WTC11 (cell line): ENCODE measurements at regions not wholly inside any gene's neighbourhood (a gene's known extent, or its start where the extent isn't known, plus 50 kb on each side); places are given as distances from the start of the nearest gene placed in this dataset.

Experiments
- ATAC-seq: fragments of 200-7000 bp; cut with Tn5 transposase; 2 replicates; pipeline ENCODE4 v1.10.0; 2021; ENCODE audit warnings: mild to moderate bottlenecking, moderate library complexity
- CTCF ChIA-PET: fragments of 300-600 bp; sonication (Branson Sonifier 250); formaldehyde crosslinking; loops from one replicate; lab custom pipeline; 2021; ENCODE audit warnings: antibody characterized with exemption; lab: Charles Lee
- POLR2A ChIA-PET: fragments of 350-600 bp; sonication (Branson Sonifier 250); formaldehyde crosslinking; loops from one replicate; lab custom pipeline; 2021; ENCODE audit warnings: antibody characterized with exemption; lab: Charles Lee
- DNase-seq: peaks from one replicate; pipeline ENCODE4 v3.0.0; 2021; ENCODE audit warnings: low spot score
- H3K27ac Mint-ChIP-seq: 2 replicates; pipeline ENCODE4 v1.8.0; 2021; ENCODE audit warnings: mixed read lengths
- H3K27me3 Mint-ChIP-seq: 2 replicates; pipeline ENCODE4 v1.8.0; 2021; ENCODE audit warnings: low read depth, mild to moderate bottlenecking, moderate library complexity, mixed read lengths
- H3K36me3 Mint-ChIP-seq: 2 replicates; pipeline ENCODE4 v1.8.0; 2021; ENCODE audit warnings: mixed read lengths
- H3K4me1 Mint-ChIP-seq: 2 replicates; pipeline ENCODE4 v1.8.0; 2022; ENCODE audit warnings: mixed read lengths
- H3K4me3 Mint-ChIP-seq: 2 replicates; pipeline ENCODE4 v1.8.0; 2021; ENCODE audit warnings: mild to moderate bottlenecking, moderate library complexity, mixed read lengths
- H3K9me3 Mint-ChIP-seq: 2 replicates; pipeline ENCODE4 v1.8.0; 2021; ENCODE audit warnings: mixed read lengths
- ATF1 ChIP-seq: sonication (generic); formaldehyde crosslinking; IDR thresholded peaks from 2 replicates; pipeline ENCODE4 v1.8.1; 2023; ENCODE audit warnings: mild to moderate bottlenecking, moderate library complexity, missing genetic modification reagents
- EMX1 ChIP-seq: fragments of 250-450 bp; sonication (Bioruptor Pico); IDR thresholded peaks from 2 replicates; pipeline ENCODE4 v1.8.0; 2021; ENCODE audit warnings: mild to moderate bottlenecking
- ETV6 ChIP-seq: sonication (generic); formaldehyde crosslinking; IDR thresholded peaks from 2 replicates; pipeline ENCODE4 v1.8.1; 2022; ENCODE audit warnings: mild to moderate bottlenecking, missing genetic modification reagents
- FOXJ3 ChIP-seq: sonication (generic); formaldehyde crosslinking; IDR thresholded peaks from 2 replicates; pipeline ENCODE4 v1.9.0; 2021; ENCODE audit warnings: missing genetic modification reagents, mild to moderate bottlenecking, borderline replicate concordance
- HMGA2 ChIP-seq: fragments of 250-450 bp; sonication (Bioruptor Pico); IDR thresholded peaks from 2 replicates; pipeline ENCODE4 v1.4.0; 2021; ENCODE audit warnings: mild to moderate bottlenecking, moderate library complexity
- MYBL2 ChIP-seq: sonication (generic); formaldehyde crosslinking; IDR thresholded peaks from 2 replicates; pipeline ENCODE4 v1.8.1; 2023; ENCODE audit warnings: mild to moderate bottlenecking, moderate library complexity, missing genetic modification reagents
- PRRX2 ChIP-seq: fragments of 250-450 bp; sonication (Bioruptor Pico); IDR thresholded peaks from 2 replicates; pipeline ENCODE4 v1.8.0; 2021; ENCODE audit warnings: mild to moderate bottlenecking
- SMAD4 ChIP-seq: sonication (generic); formaldehyde crosslinking; IDR thresholded peaks from 2 replicates; pipeline ENCODE4 v1.8.0; 2022; ENCODE audit warnings: mild to moderate bottlenecking, missing genetic modification reagents
- ZNF121 ChIP-seq: sonication (generic); formaldehyde crosslinking; IDR thresholded peaks from 2 replicates; pipeline ENCODE4 v1.8.0; 2023; ENCODE audit warnings: missing genetic modification reagents
- ZNF263 ChIP-seq: sonication (generic); formaldehyde crosslinking; IDR thresholded peaks from 2 replicates; pipeline ENCODE4 v1.8.1; 2022; ENCODE audit warnings: low read depth, mild to moderate bottlenecking, moderate library complexity, missing genetic modification reagents
- ZNF317 ChIP-seq: sonication (generic); formaldehyde crosslinking; IDR thresholded peaks from 2 replicates; pipeline ENCODE4 v1.8.1; 2023; ENCODE audit warnings: low read depth, mild to moderate bottlenecking, moderate library complexity, missing genetic modification reagents, borderline replicate concordance
- ZNF423 ChIP-seq: fragments of 250-450 bp; sonication (Bioruptor Pico); IDR thresholded peaks from 2 replicates; pipeline ENCODE4 v2.1.2; 2022; ENCODE audit warnings: mild to moderate bottlenecking, moderate library complexity
- TF ChIP-seq, protein P1 (sequence below): sonication (generic); formaldehyde crosslinking; IDR thresholded peaks from 2 replicates; pipeline ENCODE4 v1.8.1; 2022; ENCODE audit warnings: low read depth, missing genetic modification reagents, borderline replicate concordance
- TF ChIP-seq, protein P2 (sequence below): sonication (generic); formaldehyde crosslinking; IDR thresholded peaks from 2 replicates; pipeline ENCODE4 v1.8.1; 2022; ENCODE audit warnings: mild to moderate bottlenecking, missing genetic modification reagents, moderate library complexity, borderline replicate concordance
- TF ChIP-seq, protein P3 (sequence below): sonication (generic); formaldehyde crosslinking; IDR thresholded peaks from 2 replicates; pipeline ENCODE4 v1.8.0; 2022; ENCODE audit warnings: mild to moderate bottlenecking, missing genetic modification reagents
- TF ChIP-seq, protein P4 (sequence below): sonication (generic); formaldehyde crosslinking; IDR thresholded peaks from 2 replicates; pipeline ENCODE4 v1.8.1; 2023; ENCODE audit warnings: mild to moderate bottlenecking, missing genetic modification reagents, moderate library complexity
- TF ChIP-seq, protein P5 (sequence below): fragments of 250-450 bp; sonication (Bioruptor Pico); IDR thresholded peaks from 2 replicates; pipeline ENCODE4 v1.8.0; 2021; ENCODE audit warnings: mild to moderate bottlenecking
- TF ChIP-seq, protein P6 (sequence below): sonication (generic); formaldehyde crosslinking; IDR thresholded peaks from 2 replicates; pipeline ENCODE4 v1.8.0; 2022; ENCODE audit warnings: mild to moderate bottlenecking, missing genetic modification reagents
- TF ChIP-seq, protein P7 (sequence below): fragments of 250-450 bp; sonication (Bioruptor Pico); IDR thresholded peaks from 2 replicates; pipeline ENCODE4 v1.9.0; 2021; ENCODE audit warnings: mild to moderate bottlenecking

DNA sequence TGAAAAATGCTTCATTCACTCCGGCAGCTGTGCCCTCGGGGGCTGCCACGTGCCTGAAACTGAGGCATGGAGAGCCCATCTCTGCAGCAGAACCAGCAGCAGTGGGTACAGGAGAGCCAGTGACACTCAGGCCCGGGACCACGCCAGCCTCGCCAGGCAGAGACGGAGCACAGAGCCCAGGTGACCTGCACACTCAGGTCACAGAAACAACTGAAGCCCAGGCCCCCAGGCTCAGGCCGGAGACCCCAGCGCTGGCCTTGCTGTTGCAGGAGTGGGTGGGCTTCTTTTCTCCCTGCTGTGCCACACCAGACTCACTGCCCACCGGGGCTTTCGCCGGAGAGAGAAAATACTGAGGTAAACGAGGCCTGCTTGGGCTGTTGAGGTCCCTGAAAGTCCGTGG, 117.3 kb downstream of the SOX1 start:
- ATAC-seq, result no peak
- DNase-seq, result no peak
- Mint-ChIP-seq H3K27me3 (no peaks in the 10 kb centered on the region), H3K36me3 (no peaks in the 10 kb centered on the region), H3K27ac (no peak overlapping the region), H3K4me1 (peaks cover 4% of the 10 kb centered on the region; the same call in 1 of the 2 replicates), H3K4me3 (no peak overlapping the region), H3K9me3 (no peaks in the 10 kb centered on the region)
- POLR2A ChIA-PET, result no interaction called here
- CTCF ChIA-PET, result no interaction called here
- TF ChIP-seq, protein P1, sequence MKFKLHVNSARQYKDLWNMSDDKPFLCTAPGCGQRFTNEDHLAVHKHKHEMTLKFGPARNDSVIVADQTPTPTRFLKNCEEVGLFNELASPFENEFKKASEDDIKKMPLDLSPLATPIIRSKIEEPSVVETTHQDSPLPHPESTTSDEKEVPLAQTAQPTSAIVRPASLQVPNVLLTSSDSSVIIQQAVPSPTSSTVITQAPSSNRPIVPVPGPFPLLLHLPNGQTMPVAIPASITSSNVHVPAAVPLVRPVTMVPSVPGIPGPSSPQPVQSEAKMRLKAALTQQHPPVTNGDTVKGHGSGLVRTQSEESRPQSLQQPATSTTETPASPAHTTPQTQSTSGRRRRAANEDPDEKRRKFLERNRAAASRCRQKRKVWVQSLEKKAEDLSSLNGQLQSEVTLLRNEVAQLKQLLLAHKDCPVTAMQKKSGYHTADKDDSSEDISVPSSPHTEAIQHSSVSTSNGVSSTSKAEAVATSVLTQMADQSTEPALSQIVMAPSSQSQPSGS, result no peak
- TF ChIP-seq, protein P2, sequence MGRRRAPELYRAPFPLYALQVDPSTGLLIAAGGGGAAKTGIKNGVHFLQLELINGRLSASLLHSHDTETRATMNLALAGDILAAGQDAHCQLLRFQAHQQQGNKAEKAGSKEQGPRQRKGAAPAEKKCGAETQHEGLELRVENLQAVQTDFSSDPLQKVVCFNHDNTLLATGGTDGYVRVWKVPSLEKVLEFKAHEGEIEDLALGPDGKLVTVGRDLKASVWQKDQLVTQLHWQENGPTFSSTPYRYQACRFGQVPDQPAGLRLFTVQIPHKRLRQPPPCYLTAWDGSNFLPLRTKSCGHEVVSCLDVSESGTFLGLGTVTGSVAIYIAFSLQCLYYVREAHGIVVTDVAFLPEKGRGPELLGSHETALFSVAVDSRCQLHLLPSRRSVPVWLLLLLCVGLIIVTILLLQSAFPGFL (CRISPR knock-in tag), result no peak
- TF ChIP-seq ZNF423 (CRISPR knock-in tag) (no peak), HMGA2 (CRISPR knock-in tag) (no peak), ZNF317 (CRISPR knock-in tag) (no peak), ETV6 (CRISPR knock-in tag) (no peak), ZNF121 (CRISPR knock-in tag) (no peak), ZNF263 (CRISPR knock-in tag) (no peak), EMX1 (CRISPR knock-in tag) (no peak), SMAD4 (CRISPR knock-in tag) (no peak), FOXJ3 (CRISPR knock-in tag) (no peak), PRRX2 (CRISPR knock-in tag) (no peak), MYBL2 (CRISPR knock-in tag) (no peak), ATF1 (no peak)
- TF ChIP-seq, protein P3, sequence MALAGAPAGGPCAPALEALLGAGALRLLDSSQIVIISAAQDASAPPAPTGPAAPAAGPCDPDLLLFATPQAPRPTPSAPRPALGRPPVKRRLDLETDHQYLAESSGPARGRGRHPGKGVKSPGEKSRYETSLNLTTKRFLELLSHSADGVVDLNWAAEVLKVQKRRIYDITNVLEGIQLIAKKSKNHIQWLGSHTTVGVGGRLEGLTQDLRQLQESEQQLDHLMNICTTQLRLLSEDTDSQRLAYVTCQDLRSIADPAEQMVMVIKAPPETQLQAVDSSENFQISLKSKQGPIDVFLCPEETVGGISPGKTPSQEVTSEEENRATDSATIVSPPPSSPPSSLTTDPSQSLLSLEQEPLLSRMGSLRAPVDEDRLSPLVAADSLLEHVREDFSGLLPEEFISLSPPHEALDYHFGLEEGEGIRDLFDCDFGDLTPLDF (CRISPR knock-in tag), result no peak
- TF ChIP-seq, protein P4, sequence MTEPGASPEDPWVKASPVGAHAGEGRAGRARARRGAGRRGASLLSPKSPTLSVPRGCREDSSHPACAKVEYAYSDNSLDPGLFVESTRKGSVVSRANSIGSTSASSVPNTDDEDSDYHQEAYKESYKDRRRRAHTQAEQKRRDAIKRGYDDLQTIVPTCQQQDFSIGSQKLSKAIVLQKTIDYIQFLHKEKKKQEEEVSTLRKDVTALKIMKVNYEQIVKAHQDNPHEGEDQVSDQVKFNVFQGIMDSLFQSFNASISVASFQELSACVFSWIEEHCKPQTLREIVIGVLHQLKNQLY (CRISPR knock-in tag), result no peak
- TF ChIP-seq, protein P5, sequence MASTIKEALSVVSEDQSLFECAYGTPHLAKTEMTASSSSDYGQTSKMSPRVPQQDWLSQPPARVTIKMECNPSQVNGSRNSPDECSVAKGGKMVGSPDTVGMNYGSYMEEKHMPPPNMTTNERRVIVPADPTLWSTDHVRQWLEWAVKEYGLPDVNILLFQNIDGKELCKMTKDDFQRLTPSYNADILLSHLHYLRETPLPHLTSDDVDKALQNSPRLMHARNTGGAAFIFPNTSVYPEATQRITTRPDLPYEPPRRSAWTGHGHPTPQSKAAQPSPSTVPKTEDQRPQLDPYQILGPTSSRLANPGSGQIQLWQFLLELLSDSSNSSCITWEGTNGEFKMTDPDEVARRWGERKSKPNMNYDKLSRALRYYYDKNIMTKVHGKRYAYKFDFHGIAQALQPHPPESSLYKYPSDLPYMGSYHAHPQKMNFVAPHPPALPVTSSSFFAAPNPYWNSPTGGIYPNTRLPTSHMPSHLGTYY, result no peak
- TF ChIP-seq, protein P6, sequence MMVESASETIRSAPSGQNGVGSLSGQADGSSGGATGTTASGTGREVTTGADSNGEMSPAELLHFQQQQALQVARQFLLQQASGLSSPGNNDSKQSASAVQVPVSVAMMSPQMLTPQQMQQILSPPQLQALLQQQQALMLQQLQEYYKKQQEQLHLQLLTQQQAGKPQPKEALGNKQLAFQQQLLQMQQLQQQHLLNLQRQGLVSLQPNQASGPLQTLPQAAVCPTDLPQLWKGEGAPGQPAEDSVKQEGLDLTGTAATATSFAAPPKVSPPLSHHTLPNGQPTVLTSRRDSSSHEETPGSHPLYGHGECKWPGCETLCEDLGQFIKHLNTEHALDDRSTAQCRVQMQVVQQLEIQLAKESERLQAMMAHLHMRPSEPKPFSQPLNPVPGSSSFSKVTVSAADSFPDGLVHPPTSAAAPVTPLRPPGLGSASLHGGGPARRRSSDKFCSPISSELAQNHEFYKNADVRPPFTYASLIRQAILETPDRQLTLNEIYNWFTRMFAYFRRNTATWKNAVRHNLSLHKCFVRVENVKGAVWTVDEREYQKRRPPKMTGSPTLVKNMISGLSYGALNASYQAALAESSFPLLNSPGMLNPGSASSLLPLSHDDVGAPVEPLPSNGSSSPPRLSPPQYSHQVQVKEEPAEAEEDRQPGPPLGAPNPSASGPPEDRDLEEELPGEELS (CRISPR knock-in tag), result no peak
- TF ChIP-seq, protein P7, sequence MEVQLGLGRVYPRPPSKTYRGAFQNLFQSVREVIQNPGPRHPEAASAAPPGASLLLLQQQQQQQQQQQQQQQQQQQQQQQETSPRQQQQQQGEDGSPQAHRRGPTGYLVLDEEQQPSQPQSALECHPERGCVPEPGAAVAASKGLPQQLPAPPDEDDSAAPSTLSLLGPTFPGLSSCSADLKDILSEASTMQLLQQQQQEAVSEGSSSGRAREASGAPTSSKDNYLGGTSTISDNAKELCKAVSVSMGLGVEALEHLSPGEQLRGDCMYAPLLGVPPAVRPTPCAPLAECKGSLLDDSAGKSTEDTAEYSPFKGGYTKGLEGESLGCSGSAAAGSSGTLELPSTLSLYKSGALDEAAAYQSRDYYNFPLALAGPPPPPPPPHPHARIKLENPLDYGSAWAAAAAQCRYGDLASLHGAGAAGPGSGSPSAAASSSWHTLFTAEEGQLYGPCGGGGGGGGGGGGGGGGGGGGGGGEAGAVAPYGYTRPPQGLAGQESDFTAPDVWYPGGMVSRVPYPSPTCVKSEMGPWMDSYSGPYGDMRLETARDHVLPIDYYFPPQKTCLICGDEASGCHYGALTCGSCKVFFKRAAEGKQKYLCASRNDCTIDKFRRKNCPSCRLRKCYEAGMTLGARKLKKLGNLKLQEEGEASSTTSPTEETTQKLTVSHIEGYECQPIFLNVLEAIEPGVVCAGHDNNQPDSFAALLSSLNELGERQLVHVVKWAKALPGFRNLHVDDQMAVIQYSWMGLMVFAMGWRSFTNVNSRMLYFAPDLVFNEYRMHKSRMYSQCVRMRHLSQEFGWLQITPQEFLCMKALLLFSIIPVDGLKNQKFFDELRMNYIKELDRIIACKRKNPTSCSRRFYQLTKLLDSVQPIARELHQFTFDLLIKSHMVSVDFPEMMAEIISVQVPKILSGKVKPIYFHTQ (CRISPR knock-in tag), result no peak
